Fibroblast of lung (primary cell): ENCODE measurements at regions not wholly inside any gene's neighbourhood (a gene's known extent, or its start where the extent isn't known, plus 50 kb on each side); places are given as distances from the start of the nearest gene placed in this dataset.

ENCODE experiments used
- DNase-seq, 2 donors: peaks; one replicate each; pipeline versions ENCODE4 v3.0.0 to v3.0.0-alpha.2; 2010; ENCODE audit warnings: low read depth in 2 of 2
- H2AFZ ChIP-seq: 2 replicates; pipeline ENCODE4 v1.5.1; 2012; ENCODE audit warnings: low read length, control low read depth, inconsistent platforms
- H3K27ac ChIP-seq: 2 replicates; pipeline ENCODE4 v1.5.1; 2011; ENCODE audit warnings: low read length, control low read depth; ENCODE audit not compliant: insufficient read depth
- H3K27me3 ChIP-seq: 2 replicates; pipeline ENCODE4 v1.5.1; 2011; ENCODE audit warnings: mild to moderate bottlenecking, low read length; ENCODE audit not compliant: control insufficient read depth, insufficient read depth
- H3K36me3 ChIP-seq: 2 replicates; pipeline ENCODE4 v1.5.1; 2011; ENCODE audit warnings: low read length; ENCODE audit not compliant: control insufficient read depth, insufficient read depth
- H3K4me1 ChIP-seq: 2 replicates; pipeline ENCODE4 v1.5.1; 2011; ENCODE audit warnings: low read length; ENCODE audit not compliant: control insufficient read depth, insufficient read depth; ENCODE audit errors: extremely low read depth
- H3K4me2 ChIP-seq: 2 replicates; pipeline ENCODE4 v1.5.1; 2011; ENCODE audit warnings: low read length, control low read depth; ENCODE audit not compliant: insufficient read depth; ENCODE audit errors: extremely low read depth
- H3K4me3 ChIP-seq, 4 experiments: fragments of 200-600 bp in 1 of 4; sonication (generic) in 1 of 4; replicated peaks in 1 of 4; 2 replicates each; pipeline ENCODE4 v1.5.1; 2011 to 2016; ENCODE audit warnings: low read length in 4 of 4, low read depth in 3 of 4, mild to moderate bottlenecking in 3 of 4, control low read depth in 2 of 4, inconsistent platforms in 1 of 4, mixed read lengths in 1 of 4; ENCODE audit not compliant: insufficient read depth in 1 of 4; ENCODE audit errors: control extremely low read depth in 1 of 4
- H3K79me2 ChIP-seq: 2 replicates; pipeline ENCODE4 v1.5.1; 2012; ENCODE audit warnings: mild to moderate bottlenecking, low read length, inconsistent platforms; ENCODE audit not compliant: control insufficient read depth, insufficient read depth
- H3K9ac ChIP-seq: 2 replicates; pipeline ENCODE4 v1.5.1; 2011; ENCODE audit warnings: mild to moderate bottlenecking, low read length, control low read depth; ENCODE audit not compliant: insufficient read depth
- H3K9me3 ChIP-seq: 2 replicates; pipeline ENCODE4 v1.5.1; 2012; ENCODE audit warnings: low read depth, low read length; ENCODE audit not compliant: control insufficient read depth, insufficient read depth
- H4K20me1 ChIP-seq: 2 replicates; pipeline ENCODE4 v1.5.1; 2011; ENCODE audit warnings: low read length; ENCODE audit not compliant: control insufficient read depth, insufficient read depth; ENCODE audit errors: extremely low read depth
- EZH2 ChIP-seq: IDR thresholded peaks from 2 replicates; pipeline ENCODE4 v1.5.1; 2012; ENCODE audit warnings: low read length, control low read depth, mild to moderate bottlenecking; ENCODE audit errors: missing control alignments
- TF ChIP-seq, protein P1 (sequence below), 2 donors: IDR thresholded peaks in 1 of 2; conservative IDR thresholded peaks in 1 of 2; 1 replicate in 1 of 2; 2 replicates in 1 of 2; pipeline ENCODE4 v1.5.1; 2011 to 2012; ENCODE audit warnings: low read length in 2 of 2, control low read depth in 1 of 2, inconsistent platforms in 1 of 2, low read depth in 1 of 2, mild to moderate bottlenecking in 1 of 2

DNA sequence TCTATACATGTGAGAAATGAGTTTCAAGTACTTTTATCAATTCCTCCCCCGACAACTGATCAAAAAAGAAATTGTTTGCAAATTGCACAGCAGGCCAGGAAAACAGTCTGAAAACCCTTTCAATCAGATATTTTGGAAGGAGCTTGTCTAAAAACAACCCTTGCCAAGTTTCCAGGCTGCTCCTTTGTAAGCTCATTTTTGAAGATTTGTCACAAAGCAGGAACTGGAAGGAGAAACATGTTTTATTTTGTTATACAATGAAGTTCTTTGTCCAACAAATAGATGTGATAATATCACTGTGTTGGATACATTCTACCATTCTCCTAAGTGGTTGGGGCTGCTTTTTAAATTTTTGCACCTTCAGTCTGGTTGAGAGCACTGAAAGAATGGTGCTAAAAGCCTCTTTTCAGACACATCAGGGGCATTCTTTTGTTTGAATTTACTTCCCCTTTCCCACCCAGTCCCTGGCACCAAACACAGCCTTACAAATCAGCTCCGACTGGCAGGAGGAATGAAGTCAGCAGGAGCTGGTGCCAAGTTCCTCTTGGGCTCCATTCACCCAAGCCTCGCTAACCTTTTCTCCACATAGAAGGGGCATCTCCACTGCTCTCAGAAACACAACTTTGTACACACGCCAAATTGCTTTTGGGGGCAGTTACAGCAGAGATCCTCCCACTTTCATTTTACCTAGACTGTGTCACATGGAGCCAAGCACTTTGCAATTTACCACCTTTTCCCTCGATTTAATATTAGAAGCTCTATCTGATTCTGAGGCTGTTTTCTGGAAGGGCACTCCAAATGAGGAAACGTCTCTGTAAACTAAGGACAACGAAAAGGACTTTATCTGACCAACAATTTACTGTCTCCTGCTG, 88.0 kb downstream of the C1D start:
- H3K4me3 ChIP-seq: peak overlapping the region in 2 of 4 experiments; percentile 11
- no peaks in the 10 kb centered on the region for H3K27me3 ChIP-seq
- H3K9ac ChIP-seq: no peak overlapping the region
- no peaks in the 10 kb centered on the region for H3K4me1 ChIP-seq
- no peaks in the 10 kb centered on the region for H3K9me3 ChIP-seq
- H3K79me2 ChIP-seq: no peaks in the 10 kb centered on the region
- peak overlapping the region; percentile 23 for H3K4me2 ChIP-seq
- TF ChIP-seq EZH2: no peak
- TF ChIP-seq, protein P1, sequence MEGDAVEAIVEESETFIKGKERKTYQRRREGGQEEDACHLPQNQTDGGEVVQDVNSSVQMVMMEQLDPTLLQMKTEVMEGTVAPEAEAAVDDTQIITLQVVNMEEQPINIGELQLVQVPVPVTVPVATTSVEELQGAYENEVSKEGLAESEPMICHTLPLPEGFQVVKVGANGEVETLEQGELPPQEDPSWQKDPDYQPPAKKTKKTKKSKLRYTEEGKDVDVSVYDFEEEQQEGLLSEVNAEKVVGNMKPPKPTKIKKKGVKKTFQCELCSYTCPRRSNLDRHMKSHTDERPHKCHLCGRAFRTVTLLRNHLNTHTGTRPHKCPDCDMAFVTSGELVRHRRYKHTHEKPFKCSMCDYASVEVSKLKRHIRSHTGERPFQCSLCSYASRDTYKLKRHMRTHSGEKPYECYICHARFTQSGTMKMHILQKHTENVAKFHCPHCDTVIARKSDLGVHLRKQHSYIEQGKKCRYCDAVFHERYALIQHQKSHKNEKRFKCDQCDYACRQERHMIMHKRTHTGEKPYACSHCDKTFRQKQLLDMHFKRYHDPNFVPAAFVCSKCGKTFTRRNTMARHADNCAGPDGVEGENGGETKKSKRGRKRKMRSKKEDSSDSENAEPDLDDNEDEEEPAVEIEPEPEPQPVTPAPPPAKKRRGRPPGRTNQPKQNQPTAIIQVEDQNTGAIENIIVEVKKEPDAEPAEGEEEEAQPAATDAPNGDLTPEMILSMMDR (conservative IDR thresholded peaks at IDR 0.05 in 1 of 2, IDR thresholded peaks at IDR 0.05 in 1 of 2; ENCODE audit: low read depth in 1 of 2, low read length in 2 of 2): no peak
- H2AFZ ChIP-seq: no peak overlapping the region
- peak; percentile 32 to 37 for DNase-seq
- H4K20me1 ChIP-seq: no peaks in the 10 kb centered on the region
- H3K36me3 ChIP-seq: no peaks in the 10 kb centered on the region
- H3K27ac ChIP-seq: no peak overlapping the region

DNA sequence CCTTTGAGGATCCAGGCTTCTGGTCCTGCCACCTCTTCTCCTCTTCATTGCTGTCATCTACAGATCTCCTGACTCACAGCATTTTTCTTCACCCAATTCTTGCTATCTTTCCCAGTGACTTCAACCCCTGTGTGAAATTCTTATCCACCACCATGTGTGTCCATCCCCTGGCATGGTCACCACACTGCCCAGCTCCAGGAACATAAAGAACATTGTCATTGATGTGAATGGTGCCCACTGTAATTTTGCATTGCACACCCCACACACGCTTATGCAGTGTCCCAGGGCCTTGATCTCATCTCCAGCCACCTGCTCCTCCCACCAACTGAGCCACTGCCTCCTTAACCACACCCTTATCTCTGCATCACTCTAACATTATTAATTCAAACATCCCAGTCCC, 85.3 kb downstream of the C1D start:
- no peak overlapping the region for H3K27ac ChIP-seq
- no peak overlapping the region for H2AFZ ChIP-seq
- TF ChIP-seq, protein P1 (conservative IDR thresholded peaks at IDR 0.05 in 1 of 2, IDR thresholded peaks at IDR 0.05 in 1 of 2; ENCODE audit: low read depth in 1 of 2, low read length in 2 of 2): no peak
- no peak for TF ChIP-seq EZH2

DNA sequence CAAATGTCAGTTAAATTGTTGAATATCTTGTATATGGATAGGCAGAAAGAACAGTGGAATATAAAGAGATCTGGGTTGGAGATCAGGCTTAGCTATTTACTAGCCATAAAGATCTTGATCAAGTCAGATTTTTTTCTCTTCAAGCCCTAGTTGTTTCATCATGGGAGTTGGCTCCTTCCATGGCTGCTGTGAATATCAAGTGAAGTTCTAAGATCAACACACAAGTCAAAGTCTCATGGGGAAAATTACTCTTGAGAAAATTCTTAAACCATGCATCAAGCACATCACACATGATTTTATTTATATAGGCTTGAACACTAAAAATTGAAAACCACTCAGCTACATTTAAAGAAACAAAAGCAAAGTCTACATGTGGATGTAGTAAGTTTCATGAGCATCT, 79.8 kb downstream of the C1D start:
- no peak overlapping the region for H2AFZ ChIP-seq
- no peak overlapping the region for H3K4me3 ChIP-seq
- TF ChIP-seq, protein P1 (conservative IDR thresholded peaks at IDR 0.05 in 1 of 2, IDR thresholded peaks at IDR 0.05 in 1 of 2; ENCODE audit: low read depth in 1 of 2, low read length in 2 of 2): no peak
- TF ChIP-seq EZH2: no peak
- H3K4me2 ChIP-seq: no peak overlapping the region
- H3K27ac ChIP-seq: no peak overlapping the region
- DNase-seq: peak in 1 of 2 donors; percentile 19
- H3K4me1 ChIP-seq: no peaks in the 10 kb centered on the region
- no peaks in the 10 kb centered on the region for H3K36me3 ChIP-seq
- H3K9me3 ChIP-seq: no peaks in the 10 kb centered on the region
- H3K9ac ChIP-seq: no peak overlapping the region
- no peaks in the 10 kb centered on the region for H4K20me1 ChIP-seq
- H3K79me2 ChIP-seq: no peaks in the 10 kb centered on the region
- no peaks in the 10 kb centered on the region for H3K27me3 ChIP-seq

More for the DNA sequence above, 85.3 kb downstream of the C1D start:
- DNase-seq: no peak
- Histone ChIP-seq H3K9me3 (no peaks in the 10 kb centered on the region), H3K4me2 (no peak overlapping the region), H3K36me3 (no peaks in the 10 kb centered on the region), H3K9ac (no peak overlapping the region), H4K20me1 (no peaks in the 10 kb centered on the region), H3K4me3 (no peak overlapping the region), H3K27me3 (no peaks in the 10 kb centered on the region), H3K4me1 (no peaks in the 10 kb centered on the region), H3K79me2 (no peaks in the 10 kb centered on the region)
